SK-N-MC (cell line): ENCODE measurements at regions not wholly inside any gene's neighbourhood (a gene's known extent, or its start where the extent isn't known, plus 50 kb on each side); places are given as distances from the start of the nearest gene placed in this dataset.

Experiments used
- EZH2 ChIP-seq: fragments of 200-600 bp; sonication (generic); IDR thresholded peaks from one replicate; pipeline ENCODE4 v1.6.1; 2017; ENCODE audit warnings: antibody characterized with exemption
- FOXP2 ChIP-seq: optimal IDR thresholded peaks from 2 replicates; pipeline ENCODE3; 2011; ENCODE audit warnings: mild to moderate bottlenecking, moderate library complexity; ENCODE audit not compliant: insufficient read depth; ENCODE audit errors: extremely low read length, control extremely low read depth
- POLR2AphosphoS5 ChIP-seq: IDR thresholded peaks from 2 replicates; pipeline ENCODE4 v1.6.1; 2012; ENCODE audit warnings: mild to moderate bottlenecking, low read depth, low read length, borderline replicate concordance

GRCh38 chr4:82284475-82284857, 89.3 kb downstream of the HNRNPD start:
- no peak for TF ChIP-seq EZH2
- TF ChIP-seq POLR2AphosphoS5: peak; percentile 44; the same call in 1 of the 2 replicates
- TF ChIP-seq FOXP2: no peak
